ENCODE measurements at regions not wholly inside any gene's neighbourhood (a gene's known extent, or its start where the extent isn't known, plus 50 kb on each side); places are given as distances from the start of the nearest gene placed in this dataset.

GRCh38 chr5:77569409-77569808, 69.1 kb downstream of the OTP start:
- no peaks in the 10 kb centered on the region for H3K36me3 Mint-ChIP-seq
- H3K4me3 Mint-ChIP-seq = no peak overlapping the region
- no peak overlapping the region for H3K27ac Mint-ChIP-seq
- DNase-seq (ENCODE audit: low spot score in 2 of 2, unreplicated experiment in 2 of 2) = no peak
- no peaks in the 10 kb centered on the region for H3K9me3 Mint-ChIP-seq
- H3K27me3 Mint-ChIP-seq (ENCODE audit: low read depth) = peaks cover 53% of the 10 kb centered on the region
- no peaks in the 10 kb centered on the region for H3K4me1 Mint-ChIP-seq
- no peak for TF ChIP-seq CTCF (IDR thresholded peaks at IDR 0.05; ENCODE audit: unreplicated experiment)

- no peak overlapping the region for H3K27ac Mint-ChIP-seq
- H3K9me3 Mint-ChIP-seq = no peaks in the 10 kb centered on the region
- H3K27me3 Mint-ChIP-seq (ENCODE audit: low read depth) = peaks cover 47% of the 10 kb centered on the region
- H3K4me3 Mint-ChIP-seq = no peak overlapping the region
- TF ChIP-seq CTCF (IDR thresholded peaks at IDR 0.05; ENCODE audit: unreplicated experiment) = no peak
- H3K4me1 Mint-ChIP-seq = no peaks in the 10 kb centered on the region
- no peak for DNase-seq (ENCODE audit: low spot score in 2 of 2, unreplicated experiment in 2 of 2)
- H3K36me3 Mint-ChIP-seq = no peaks in the 10 kb centered on the region
Measured at GRCh38 chr5:77568555-77568954, 70.0 kb downstream of the OTP start.

- Mint-ChIP-seq H3K36me3 (no peaks in the 10 kb centered on the region), H3K27me3 (ENCODE audit: low read depth) (peaks cover 44% of the 10 kb centered on the region), H3K27ac (no peak overlapping the region), H3K4me3 (no peak overlapping the region), H3K9me3 (no peaks in the 10 kb centered on the region), H3K4me1 (no peaks in the 10 kb centered on the region)
- DNase-seq (ENCODE audit: low spot score in 2 of 2, unreplicated experiment in 2 of 2) = no peak
- no peak for TF ChIP-seq CTCF (IDR thresholded peaks at IDR 0.05; ENCODE audit: unreplicated experiment)
Measured at GRCh38 chr5:77568082-77568481, 70.4 kb downstream of the OTP start.

- TF ChIP-seq CTCF (IDR thresholded peaks at IDR 0.05; ENCODE audit: unreplicated experiment) = no peak
- H3K4me3 Mint-ChIP-seq = no peak overlapping the region
- no peaks in the 10 kb centered on the region for H3K36me3 Mint-ChIP-seq
- H3K9me3 Mint-ChIP-seq = no peaks in the 10 kb centered on the region
- peaks cover 14% of the 10 kb centered on the region for H3K27me3 Mint-ChIP-seq (ENCODE audit: low read depth)
- no peak overlapping the region for H3K27ac Mint-ChIP-seq
- no peaks in the 10 kb centered on the region for H3K4me1 Mint-ChIP-seq
- no peak for DNase-seq (ENCODE audit: low spot score in 2 of 2, unreplicated experiment in 2 of 2)
Measured at GRCh38 chr5:77563475-77563874, 71.4 kb upstream of the WDR41 start.

GRCh38 chr5:77561965-77562364, 69.8 kb upstream of the WDR41 start:
- no peak for TF ChIP-seq CTCF (IDR thresholded peaks at IDR 0.05; ENCODE audit: unreplicated experiment)
- Mint-ChIP-seq H3K4me1 (no peaks in the 10 kb centered on the region), H3K4me3 (no peak overlapping the region), H3K27ac (no peak overlapping the region), H3K9me3 (no peaks in the 10 kb centered on the region), H3K27me3 (ENCODE audit: low read depth) (peaks cover 6% of the 10 kb centered on the region), H3K36me3 (no peaks in the 10 kb centered on the region)
- DNase-seq (ENCODE audit: low spot score in 2 of 2, unreplicated experiment in 2 of 2) = no peak

- no peaks in the 10 kb centered on the region for H3K36me3 Mint-ChIP-seq
- H3K27ac Mint-ChIP-seq = no peak overlapping the region
- H3K4me1 Mint-ChIP-seq = no peaks in the 10 kb centered on the region
- H3K9me3 Mint-ChIP-seq = no peaks in the 10 kb centered on the region
- no peak for DNase-seq (ENCODE audit: low spot score in 2 of 2, unreplicated experiment in 2 of 2)
- TF ChIP-seq CTCF (IDR thresholded peaks at IDR 0.05; ENCODE audit: unreplicated experiment) = no peak
- no peak overlapping the region for H3K4me3 Mint-ChIP-seq
- H3K27me3 Mint-ChIP-seq (ENCODE audit: low read depth) = peaks cover 3% of the 10 kb centered on the region
Measured at GRCh38 chr5:77560677-77561263, 68.7 kb upstream of the WDR41 start.

Measured in mesothelial cell of epicardium (in vitro differentiated cells).